ENCODE measurements at regions not wholly inside any gene's neighbourhood (a gene's known extent, or its start where the extent isn't known, plus 50 kb on each side); places are given as distances from the start of the nearest gene placed in this dataset.

DNA sequence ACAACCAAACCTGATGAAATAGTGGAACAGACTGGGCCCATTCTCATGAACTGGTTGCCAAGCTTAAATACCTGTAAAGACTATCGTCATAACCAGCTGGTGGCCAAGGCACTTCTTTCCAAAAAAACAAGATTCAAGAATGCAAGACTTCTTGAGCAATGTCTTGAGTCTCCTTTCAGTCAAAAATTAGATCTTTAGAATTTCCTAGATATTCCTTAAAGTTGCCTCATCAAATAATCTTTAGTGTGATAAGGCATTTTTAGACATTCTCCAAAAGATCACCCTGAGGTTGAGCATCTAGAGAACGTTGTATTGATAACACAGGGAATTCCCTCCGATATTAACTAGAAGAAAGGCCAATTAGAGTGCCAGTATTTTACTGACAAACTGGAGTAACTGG, 236.4 kb upstream of the MEX3C start:
- TF ChIP-seq, protein P1, sequence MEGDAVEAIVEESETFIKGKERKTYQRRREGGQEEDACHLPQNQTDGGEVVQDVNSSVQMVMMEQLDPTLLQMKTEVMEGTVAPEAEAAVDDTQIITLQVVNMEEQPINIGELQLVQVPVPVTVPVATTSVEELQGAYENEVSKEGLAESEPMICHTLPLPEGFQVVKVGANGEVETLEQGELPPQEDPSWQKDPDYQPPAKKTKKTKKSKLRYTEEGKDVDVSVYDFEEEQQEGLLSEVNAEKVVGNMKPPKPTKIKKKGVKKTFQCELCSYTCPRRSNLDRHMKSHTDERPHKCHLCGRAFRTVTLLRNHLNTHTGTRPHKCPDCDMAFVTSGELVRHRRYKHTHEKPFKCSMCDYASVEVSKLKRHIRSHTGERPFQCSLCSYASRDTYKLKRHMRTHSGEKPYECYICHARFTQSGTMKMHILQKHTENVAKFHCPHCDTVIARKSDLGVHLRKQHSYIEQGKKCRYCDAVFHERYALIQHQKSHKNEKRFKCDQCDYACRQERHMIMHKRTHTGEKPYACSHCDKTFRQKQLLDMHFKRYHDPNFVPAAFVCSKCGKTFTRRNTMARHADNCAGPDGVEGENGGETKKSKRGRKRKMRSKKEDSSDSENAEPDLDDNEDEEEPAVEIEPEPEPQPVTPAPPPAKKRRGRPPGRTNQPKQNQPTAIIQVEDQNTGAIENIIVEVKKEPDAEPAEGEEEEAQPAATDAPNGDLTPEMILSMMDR (conservative IDR thresholded peaks at IDR 0.05), result no peak
- no peak for TF ChIP-seq ZFX (IDR thresholded peaks at IDR 0.05)
- no peak overlapping the region for H3K27ac ChIP-seq

DNA sequence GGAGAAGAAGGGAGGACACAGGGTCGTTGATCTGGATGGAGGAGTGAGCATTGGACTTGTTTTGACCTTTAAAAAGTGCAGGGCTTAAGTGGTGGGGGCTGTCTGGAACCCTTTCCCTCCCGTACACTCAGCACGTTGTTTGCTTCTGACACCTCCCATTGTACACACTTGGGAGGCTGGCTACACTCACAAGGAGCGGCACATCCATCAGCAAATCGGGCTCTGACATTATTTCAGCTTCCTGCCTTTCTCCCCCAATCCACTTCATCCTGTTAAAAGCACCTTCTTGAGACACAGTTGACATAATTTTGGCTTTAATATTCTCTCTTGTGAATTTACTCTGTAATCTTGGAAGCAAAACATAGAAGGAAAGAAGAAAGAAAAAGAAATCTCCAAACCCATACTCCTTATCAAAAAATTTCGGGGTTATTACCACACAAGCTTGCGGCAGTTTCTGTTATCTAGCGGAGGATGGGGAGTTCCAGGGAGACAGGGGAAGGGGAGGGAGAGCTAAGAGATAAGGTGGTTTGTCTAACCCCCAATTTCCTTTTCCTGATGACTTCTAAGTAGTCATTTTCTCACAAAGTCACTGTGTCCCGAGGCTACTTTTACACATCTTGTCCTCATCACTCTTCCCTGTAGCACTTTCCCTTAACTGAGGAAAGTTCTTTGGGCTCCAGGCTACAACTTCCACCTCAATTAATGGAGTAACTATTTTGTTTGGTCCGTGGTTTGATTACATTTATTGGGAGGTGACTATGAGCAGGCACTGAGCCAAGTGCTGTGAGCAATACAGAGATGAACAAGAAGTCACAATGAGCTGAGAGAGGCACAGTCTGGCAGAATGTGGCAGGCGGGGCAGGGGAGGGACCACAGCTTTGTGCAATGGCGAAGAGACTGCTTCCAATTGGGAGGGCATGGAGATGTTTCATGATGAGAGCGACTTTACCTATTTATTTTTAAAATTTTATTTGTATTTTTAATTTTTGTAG, 240.1 kb upstream of the MEX3C start:
- H3K27ac ChIP-seq, result no peak overlapping the region
- no peak for TF ChIP-seq ZFX (IDR thresholded peaks at IDR 0.05)
- TF ChIP-seq, protein P1 (conservative IDR thresholded peaks at IDR 0.05), result no peak

GRCh38 chr18:51438797-51439350, 241.4 kb upstream of the MEX3C start:
- no peak overlapping the region for H3K27ac ChIP-seq
- TF ChIP-seq ZFX (IDR thresholded peaks at IDR 0.05), result no peak
- TF ChIP-seq, protein P1 (conservative IDR thresholded peaks at IDR 0.05), result no peak

- TF ChIP-seq ZFX (IDR thresholded peaks at IDR 0.05), result no peak
- TF ChIP-seq, protein P1 (conservative IDR thresholded peaks at IDR 0.05), result no peak
These were observed 244.5 kb upstream of the MEX3C start for GRCh38 chr18:51442012-51442411.

DNA sequence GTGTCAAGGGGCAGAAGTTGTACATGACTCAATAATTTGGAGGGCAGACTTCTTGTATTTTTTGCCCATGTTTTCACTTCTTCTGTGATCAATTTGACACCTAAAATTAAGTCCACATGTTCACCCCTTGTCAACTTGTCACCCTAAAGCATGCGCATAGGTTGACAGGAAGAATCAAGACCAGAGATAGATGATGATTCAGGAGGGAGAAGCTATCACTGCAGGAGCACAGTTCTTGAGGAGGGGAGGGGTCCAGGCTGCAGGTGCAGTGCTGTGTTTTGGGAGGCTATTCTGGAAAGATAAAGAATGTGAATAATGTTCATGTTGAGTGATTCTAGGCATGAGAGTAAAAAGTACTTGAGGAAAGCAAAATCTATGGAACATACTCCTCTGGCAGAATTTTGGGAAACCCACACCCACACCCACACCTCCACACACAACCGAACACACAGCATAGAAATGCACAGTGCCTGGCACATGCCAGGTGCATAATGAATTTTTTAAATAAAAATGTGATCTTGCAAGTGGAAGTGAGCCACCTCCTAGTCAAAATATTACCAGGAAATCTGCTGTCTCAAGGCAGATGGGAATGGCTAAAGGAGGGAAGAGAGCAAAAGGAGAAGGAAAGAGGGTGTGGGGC, 249.2 kb upstream of the MEX3C start:
- H3K27ac ChIP-seq, result no peak overlapping the region
- no peak for TF ChIP-seq ZFX (IDR thresholded peaks at IDR 0.05)
- TF ChIP-seq, protein P1 (conservative IDR thresholded peaks at IDR 0.05), result no peak

More at GRCh38 chr18:51442012-51442411, 244.5 kb upstream of the MEX3C start:
- no peak overlapping the region for H3K27ac ChIP-seq

- no peak overlapping the region for H3K27ac ChIP-seq
- TF ChIP-seq, protein P1 (conservative IDR thresholded peaks at IDR 0.05), result no peak
- no peak for TF ChIP-seq ZFX (IDR thresholded peaks at IDR 0.05)
These were observed 250.2 kb upstream of the MEX3C start for GRCh38 chr18:51447351-51448342.

Measured in C4-2B (cell line).